Activated CD8-positive, alpha-beta memory T cell treated with anti-CD3 and anti-CD28 coated beads for 1 hour (primary cell): ENCODE measurements at regions not wholly inside any gene's neighbourhood (a gene's known extent, or its start where the extent isn't known, plus 50 kb on each side); places are given as distances from the start of the nearest gene placed in this dataset.
"Not testable (repeated sequence)": the region's sequence is repeated elsewhere in the genome, so short reads cannot be mapped to it uniquely, and the experiment has no call there.

ENCODE experiments used
- DNase-seq, 2 donors: peaks; one replicate each; pipeline ENCODE4 v3.0.0-alpha.2; 2020; ENCODE audit warnings: low read depth in 1 of 2; ENCODE audit errors: extremely low read depth in 1 of 2

DNA sequence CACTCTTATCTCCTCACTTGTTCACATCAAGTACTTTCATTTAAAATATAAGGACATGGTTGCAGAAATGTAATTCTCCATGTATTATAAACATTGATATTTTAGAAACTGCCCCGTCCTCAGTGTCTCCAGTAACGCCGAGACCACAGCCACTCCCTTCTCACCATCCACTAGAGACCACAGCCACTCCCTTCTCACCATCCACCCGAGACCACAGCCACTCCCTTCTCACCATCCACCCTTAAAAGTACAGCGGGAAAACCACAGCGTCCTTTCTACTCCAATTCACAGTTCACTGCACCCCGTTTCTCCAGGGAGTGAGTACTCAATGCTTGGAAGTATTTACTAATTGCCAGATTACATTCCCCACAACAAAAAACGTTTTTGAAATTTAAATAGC, 1452.2 kb upstream of the ACVR2A start:
- DNase-seq, result no peak

DNA sequence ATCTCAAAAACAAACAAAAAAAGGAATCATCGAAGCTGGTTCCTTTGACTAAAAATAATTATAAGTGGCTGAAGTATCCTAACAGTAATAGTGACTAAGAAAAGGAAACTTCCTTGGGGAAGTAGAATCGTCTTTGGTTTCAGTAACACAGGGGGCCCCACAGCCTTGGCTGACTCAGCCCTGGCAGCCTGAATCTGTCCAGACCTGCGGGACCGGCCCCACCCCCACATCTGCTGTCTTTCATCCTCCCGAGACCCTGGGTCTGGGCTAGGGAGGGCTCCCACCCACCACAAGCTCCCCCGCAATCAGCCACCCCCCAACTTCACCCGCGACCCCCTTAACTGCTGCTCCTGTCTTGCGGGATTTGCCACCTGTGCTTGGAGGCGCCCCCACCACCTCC, 1452.6 kb upstream of the ACVR2A start:
- no peak for DNase-seq

DNA sequence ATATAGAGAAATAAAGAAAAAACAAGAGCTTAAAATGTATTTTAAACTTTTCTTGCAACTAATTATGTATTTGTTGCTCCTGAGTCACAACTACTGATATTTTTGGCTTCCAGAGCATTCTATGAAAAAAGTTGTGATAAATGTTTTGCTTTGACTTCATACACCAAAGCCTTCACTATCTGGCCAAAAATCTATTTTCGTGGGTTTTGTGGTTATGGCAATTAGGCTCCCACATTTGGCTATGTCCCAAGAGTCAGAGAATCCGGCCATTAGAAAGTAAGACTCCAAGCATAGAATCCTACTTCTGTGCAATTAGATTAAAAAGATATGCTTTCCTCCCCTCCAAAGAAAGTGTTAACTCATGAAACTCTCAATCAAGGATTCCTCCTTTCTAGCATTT, 1456.1 kb upstream of the ACVR2A start:
- DNase-seq, result no peak

DNA sequence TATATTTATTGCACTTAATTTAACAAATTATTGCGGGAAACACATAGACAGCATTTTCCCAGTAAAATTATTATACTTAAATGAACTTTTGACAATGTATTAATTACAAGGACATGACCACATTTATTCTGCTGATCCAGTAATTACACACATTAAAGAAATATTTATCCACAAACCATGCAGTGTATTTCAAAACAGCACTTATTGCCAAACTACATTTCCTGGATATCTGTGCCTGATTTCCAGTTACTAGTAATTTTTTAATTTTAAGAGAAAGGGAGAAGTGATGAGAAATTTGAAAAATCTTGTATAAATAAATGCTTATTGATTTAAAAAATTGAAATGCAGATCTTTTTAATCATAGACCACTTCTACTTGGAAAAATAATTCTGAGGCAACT, 1458.7 kb upstream of the ACVR2A start:
- DNase-seq, result no peak

DNA sequence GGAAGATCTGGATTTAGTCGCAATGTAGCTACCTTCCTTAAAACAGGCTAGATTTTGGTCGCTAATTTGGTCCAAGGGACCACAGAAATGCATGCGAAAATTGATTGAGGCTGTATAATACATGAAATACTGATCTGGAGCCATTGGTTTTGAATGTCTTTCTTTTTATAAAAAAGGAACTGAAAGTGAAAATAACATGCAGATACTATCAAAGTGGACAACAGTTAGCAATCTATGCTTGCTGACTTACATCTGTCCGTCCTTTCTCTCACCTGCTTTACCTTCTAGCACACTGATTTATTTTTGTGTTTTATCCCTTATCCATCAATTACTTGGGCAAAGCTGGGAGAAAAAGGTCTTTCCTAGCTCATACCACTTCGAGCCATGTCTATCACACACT, 1459.8 kb upstream of the ACVR2A start:
- no peak for DNase-seq

DNA sequence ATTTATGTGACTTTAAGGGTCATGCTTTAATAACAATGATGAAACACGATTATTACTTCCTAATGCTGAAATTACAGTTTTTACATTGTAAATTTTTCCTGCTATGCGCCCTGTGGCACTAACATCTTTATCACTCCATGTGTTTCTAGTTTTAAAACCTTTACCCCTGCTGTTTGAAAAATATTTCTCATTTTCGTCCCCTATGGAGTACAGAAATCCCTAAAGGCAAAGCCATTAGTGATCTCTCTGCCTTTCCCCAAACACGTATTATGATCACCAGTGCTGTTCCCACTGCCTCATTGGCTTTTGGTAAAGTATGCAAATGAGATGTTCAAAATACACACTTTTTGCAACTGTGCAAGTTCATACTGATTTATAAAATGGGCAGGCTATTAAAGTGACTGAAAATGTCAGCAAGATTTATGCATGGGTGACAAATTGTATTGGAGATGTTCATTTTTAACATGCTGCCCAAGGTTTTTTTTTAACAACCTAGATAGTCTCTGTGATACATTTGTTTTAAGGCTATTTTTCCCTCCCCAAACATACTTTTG, 1468.2 kb upstream of the ACVR2A start:
- DNase-seq, result no peak

DNA sequence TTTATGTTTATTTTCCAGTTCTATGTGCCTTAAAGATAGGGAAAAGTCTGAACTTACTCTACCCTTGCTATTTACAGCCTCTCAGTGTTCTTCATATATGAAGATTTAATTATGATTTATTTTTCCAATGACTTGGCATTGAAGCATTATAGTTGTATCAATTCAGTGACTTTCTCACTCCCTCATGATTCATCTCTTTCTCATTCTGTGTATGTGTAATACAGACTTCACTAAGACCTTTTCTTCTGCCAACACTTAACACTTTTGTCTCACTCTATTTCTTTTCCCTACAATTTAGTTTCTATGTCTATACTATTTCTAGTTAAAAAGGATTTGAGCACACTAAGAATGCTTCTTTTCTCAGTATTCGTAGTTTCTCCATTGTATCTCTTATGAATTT, 1470.3 kb upstream of the ACVR2A start:
- no peak for DNase-seq

DNA sequence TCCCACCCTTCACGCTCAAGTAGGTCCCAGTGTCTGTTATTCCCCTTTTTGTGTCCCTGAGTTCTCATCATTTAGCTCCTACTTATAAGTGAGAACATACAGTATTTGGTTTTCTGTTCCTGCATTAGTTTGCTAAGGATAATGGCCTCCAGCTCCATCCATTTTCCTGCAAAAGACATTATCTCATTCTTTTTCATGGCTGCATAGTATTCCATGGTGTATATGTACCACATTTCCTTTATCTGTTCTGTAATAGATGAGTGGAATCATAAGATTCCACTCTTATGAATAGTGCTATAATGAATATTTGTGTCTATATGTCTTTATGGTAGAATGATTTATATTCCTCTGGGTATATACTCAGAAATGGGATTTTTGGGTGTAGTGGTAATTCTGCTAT, 1473.5 kb upstream of the ACVR2A start:
- not testable (repeated sequence) for DNase-seq

DNA sequence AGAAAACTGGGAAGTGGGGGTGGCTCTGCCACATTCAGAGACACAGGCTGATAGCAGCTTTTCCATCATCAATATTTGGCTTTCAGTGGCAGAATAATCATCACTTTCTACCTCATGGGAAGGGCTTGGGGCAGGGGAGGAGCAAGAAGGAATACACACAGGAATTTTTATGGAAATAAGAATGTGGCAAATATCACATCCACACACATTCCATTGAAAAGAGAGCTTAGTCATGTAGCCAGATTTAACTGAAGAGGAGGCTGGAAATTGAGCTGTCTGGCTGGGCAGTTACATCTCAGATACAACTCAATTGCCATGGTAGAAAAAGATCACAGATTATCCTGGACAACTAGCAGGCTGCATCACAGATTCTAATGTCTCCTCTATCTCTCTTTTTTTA, 1474.0 kb upstream of the ACVR2A start:
- no peak for DNase-seq

DNA sequence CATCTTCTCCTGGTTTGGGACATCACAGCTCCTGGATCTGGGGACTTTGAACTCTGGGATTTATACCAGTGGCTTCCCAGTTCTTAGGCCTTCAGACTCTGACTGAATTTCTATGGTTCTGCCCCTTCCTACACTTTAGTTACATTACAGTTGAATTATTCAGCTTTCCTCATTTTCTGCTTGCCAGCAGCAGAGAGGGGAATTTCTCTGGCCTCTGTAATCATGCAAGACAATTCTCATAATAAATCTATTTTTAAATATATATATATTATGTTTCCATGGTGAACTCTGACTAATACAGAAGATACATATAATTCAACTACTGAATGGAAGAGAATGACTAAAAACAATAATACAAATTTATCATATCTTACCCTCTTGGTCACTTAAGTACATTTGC, 1478.6 kb upstream of the ACVR2A start:
- DNase-seq, result no peak

DNA sequence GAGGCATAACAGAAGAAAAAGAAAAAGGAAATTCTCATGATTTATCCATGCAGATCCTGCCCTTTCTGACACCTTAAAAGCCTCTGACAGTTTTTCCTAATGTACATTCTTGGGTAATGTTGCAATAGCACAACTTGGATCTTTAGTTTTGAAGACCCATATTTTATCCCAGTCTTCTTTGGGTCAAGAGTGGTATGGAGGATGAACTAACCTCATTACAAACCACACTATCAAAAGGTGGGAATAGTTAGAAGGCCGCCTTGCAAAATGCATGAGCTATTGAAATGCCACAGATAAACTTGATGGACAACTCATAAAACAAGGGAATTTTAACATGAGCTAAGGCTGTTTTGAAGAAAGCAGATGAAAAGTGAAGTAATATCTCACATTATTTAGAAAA, 1479.8 kb upstream of the ACVR2A start:
- no peak for DNase-seq

DNA sequence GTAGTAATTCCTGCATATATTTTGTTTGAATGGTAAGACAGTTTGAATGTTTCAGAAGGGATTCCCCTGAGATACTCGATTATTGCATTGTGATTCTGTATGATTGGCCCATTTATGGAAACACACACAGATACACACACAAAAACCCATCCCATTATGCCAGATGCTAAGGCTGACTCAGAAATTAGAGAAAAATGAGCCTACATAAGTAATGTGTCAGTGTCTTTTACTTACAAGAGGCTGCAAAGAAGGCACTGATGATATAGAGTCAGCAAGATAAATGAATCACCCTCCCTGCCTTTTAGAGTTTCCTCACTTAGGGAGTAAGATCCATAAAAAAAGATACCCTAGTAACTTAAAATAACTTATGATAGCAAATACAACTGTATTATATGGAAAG, 1481.1 kb upstream of the ACVR2A start:
- no peak for DNase-seq

DNA sequence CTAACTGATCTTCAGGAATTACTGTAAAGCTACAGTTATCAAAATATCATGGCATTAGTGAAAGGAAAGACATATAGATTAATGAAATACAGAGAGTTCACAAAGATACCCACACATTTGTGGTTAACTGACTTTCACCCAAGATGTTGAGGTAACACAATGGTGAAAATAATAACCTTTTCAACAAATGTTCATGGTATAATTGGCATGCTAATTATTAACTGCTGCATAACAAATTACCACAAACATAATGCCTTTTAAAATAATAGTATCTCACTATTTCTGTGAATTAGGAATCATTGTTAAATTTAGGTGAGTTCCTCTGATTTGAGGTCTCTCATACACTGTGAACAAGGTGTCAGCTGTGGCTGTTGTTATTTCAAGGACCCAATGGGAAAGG, 1493.1 kb upstream of the ACVR2A start:
- no peak for DNase-seq

DNA sequence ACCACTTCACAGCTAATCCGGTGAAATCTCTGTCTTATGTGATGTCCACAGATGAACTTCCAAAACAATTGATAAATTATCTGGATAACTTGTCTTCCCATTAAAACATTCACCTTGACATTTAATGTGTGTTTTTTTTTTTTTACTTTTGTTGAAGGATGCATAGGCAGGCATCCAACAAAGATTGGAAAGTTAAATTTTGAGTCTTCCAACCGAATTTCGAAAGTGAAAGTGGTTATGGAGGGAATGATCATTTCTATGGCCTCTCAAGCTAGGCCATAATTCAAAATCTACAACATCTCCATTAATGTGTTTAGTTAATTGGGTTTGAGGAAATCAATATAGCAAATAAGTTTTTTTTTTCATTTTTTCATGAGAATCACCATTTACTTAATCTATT, 1495.5 kb upstream of the ACVR2A start:
- no peak for DNase-seq

DNA sequence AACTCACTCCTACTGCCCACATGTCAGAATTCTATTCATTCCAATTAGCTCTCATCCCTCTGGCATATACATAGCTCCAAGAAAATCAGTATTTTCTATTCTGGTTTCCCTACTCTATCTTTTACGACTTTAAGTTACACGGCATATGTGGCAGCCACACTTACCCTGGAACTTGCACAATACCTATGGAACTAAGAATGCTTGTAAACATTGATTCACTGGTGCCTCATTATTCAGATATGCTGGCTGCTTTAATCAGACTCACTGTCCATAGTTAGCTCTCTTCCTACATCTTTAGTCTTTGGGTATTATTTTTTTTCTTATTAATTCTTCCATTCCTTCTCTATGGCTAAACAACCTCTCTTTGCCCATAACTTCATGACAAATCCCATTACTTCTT, 1519.9 kb upstream of the ACVR2A start:
- DNase-seq, result no peak

DNA sequence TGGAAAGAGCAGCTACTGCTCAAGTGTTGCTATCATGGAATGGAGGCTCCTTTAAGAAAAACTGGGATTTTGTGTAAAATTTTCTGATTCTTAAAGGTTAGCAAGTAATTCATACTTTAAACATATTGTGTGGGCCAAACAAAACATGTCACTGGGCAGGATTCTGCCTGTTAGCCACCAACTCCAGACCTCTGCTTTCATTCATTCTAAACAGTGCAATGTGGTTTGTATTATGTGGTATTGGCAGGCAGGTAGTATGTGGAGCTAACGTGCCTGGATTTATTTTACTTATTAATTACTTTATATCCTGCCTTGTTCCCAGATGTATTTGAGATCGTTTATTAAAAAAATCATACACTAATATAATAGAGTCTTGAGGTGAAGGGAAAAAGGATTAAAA, 1521.3 kb upstream of the ACVR2A start:
- DNase-seq, result no peak

DNA sequence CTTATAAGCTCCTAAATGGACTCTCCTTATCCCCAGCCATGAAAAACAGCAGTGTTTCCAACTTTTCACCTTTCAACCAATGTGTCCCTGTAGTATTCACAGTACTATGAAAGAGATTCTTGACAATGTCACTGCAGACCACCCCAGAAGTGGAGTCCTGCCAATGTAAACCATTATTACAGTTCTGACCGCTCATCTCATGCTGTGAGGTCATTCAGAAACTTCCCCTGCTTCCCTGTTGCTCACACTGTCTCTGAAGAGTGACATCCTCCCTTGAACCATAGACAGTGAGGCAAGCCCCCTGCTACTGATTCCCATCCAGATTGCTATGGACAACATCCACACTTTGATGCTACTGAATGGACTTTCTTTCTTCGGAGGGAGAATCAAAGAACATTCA, 1523.7 kb upstream of the ACVR2A start:
- no peak for DNase-seq

DNA sequence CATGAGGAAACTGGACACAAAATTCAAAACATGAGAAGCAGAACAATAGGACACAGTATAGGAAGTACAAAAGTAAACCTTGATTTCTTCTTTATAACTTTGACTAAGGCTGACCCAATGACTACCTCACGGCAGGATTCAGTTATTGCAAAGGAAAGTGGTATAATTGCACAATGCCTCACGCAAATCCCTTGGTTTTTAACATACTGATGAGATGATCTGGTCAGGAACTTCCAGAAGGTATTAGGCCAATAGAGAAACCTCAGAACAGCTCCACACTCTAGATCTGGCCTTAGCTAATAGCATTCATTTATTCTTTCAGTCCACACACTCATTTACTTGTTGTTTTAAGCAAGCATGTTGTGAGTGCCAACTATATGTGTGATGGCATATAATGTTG, 1526.9 kb upstream of the ACVR2A start:
- no peak for DNase-seq

DNA sequence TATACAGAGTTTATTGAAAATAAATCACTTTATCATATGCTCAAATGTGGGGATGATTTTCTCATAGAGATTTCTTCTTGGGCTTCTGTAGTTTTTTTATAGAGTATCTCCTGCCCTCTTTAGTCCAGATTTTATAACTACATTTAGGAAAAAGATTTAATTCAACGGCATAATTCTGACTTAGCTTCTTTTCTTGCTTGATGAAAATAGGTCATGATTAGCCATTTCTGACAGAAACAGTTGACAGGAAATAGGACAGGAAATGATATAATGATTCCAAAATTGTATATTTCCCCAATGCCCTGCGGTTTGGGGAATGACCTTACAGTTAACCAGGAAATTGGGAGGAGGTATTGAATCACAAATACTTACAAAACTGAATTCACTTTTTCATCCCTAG, 1531.9 kb upstream of the ACVR2A start:
- no peak for DNase-seq

DNA sequence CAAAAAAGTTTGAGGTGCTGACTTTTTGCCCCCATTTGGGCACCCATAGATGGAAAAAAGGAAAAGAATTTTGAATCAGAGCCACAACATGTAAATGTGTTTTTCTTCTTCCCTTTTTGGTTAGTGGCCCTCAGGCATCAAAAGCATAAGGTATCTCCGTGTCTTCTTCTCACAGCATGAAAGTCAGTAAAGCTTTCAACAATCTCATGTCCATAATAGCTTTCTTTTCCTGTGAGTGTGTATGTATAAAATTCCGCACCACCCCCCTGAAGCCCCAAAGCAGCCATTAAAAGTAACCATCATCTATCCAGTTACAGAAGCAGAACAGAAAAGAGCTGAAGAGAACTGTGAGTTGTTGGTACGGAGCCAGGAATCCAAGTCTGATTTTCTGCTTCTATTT, 1539.7 kb upstream of the ACVR2A start:
- DNase-seq, result no peak

DNA sequence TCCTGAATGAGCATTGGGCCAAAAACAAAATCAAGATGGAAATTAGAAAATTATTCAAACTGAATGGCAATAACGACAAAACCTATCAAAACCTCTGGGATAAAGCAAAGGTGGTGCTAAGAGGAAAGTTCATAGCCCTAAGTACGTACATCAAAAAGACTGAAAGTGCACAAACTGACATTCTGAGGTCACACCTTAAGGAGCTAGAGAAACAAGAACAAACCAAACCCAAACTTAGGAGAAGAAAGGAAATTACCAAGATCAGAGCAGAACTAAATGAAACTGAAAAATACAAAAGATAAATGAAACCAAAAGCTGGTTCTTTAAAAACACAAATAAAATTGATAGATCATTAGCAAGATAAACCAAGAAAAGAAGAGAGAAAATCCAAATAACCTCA, 1543.5 kb upstream of the ACVR2A start:
- DNase-seq, result no peak

DNA sequence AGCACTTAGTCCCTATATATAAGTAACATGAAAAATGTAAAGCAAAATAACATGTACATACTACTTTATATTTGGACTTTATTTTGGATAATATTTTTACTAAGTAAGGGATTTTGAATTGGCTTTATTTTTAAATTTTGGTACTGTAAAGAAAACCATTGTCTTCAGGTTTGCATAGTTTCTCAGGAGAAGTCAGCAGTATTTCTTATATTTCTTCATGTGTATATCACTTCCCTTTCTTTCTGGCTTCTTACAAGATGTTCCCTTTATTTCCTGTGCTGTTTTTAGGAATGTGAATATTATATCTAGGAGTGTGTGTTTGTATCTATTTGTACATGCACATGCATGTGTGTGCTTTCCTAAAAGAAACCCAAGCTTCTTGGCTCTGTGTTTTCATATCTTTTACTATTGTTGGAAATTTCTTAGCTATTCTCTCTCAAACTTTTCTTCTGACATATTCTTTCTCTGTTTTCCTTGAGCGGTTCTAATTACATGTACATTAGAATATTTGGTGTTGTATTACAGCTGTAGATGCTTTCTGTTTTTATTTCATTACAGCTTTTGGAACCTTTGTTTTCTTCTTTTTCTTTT, 1549.7 kb upstream of the ACVR2A start:
- no peak for DNase-seq

DNA sequence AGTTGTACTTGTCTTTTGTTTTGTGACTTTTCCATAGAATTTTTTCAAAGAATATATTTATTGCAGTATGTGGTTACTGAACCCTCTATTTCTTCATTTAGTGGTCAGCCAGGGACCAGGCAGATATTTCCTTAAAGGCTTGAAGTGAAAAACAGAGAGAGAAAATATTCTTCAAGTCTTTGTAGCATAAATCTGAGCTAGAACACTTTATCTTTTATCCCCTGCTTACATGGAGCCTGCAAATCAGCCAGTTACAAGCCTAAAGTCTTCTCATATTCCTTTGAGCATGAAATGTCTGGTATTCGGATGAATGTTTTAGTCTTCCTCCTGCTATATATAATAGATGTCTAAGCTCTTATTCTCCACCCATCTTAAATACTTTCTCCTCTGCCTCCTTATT, 1557.5 kb upstream of the ACVR2A start:
- DNase-seq, result no peak
